ENCODE measurements at regions not wholly inside any gene's neighbourhood (a gene's known extent, or its start where the extent isn't known, plus 50 kb on each side); places are given as distances from the start of the nearest gene placed in this dataset.

DNA sequence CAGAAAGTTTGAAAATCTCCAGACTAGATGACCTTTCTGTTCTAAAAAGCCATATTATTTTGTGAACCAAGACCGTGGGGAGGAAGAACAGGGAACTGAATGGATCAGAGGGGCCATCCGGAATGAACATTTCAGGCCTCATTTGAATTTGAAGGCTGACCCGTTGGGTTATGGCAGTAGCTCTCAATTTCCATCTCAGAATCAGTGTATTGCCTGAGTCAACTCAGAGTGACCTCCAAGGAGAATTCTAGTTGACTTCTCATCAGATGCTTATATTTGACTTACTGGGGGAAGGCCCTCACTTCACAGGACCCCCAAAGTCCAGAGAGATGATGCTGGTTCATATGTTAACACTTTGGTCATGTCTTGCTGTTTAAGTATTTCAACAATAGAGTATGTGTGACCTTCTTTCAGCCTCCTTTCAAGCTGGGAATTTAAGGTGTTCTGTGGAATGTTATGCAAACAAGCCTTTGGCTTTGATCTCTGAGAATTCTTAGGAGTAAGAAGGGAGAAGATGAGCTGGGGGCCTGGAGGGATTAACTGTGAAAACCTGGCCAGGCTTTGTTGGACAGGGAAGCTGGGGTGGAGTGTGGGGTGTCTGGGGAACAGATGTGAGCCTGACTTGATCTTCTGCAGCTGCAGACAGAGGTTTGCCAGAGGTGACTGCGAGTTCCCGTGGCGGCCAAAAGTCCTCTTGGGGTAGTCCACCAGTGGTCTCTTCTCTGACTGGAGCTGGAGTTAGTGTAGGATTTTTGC lies 111.2 kb upstream of the RGMA start:
- no peak for DNase-seq (ENCODE audit: low read depth)

DNA sequence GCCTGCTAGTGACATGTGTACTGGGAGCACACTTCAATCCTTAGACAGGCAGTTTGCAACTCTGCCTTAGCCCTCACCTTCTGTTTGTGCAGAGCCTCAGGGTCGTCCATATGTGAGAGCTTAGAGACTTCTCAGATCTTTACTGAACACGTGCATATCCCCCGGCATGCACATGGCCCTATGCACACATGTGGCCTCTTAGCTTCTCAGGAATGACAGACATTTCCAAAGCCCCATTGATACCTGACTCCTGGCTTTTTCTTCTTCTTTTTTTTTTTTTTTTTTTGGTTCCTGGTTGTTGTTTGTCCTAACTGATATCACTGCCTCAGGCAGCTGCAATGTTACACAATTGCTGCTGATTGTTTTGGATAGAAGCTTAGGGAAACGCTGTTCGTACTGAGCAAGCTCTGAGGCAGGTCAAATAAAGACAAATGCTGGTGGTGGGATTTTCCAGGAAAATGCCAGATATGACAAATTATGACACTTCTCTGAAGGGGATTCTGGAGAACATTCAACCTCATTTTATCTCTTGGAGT lies 107.2 kb upstream of the RGMA start:
- no peak for DNase-seq (ENCODE audit: low read depth)

DNA sequence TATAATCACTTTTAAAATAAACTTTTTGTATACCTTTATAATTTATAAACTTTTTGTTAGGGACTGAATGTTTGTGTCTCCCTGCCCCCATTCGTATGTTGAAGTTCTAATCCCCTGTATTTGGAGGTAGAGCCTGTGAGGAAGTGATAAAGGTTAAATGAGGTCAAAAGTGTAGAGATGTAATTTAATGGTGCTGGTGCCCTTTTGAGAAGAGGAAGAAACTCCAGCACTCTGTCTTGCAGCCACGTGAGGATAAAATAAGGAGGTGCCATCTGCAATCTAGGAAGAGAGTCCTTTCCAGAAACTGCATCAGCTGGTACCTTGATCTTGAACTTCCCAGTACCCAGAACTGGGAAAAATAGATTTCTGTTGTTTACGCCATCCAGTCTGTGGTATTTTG lies 106.1 kb upstream of the RGMA start:
- DNase-seq (ENCODE audit: low read depth): no peak

DNA sequence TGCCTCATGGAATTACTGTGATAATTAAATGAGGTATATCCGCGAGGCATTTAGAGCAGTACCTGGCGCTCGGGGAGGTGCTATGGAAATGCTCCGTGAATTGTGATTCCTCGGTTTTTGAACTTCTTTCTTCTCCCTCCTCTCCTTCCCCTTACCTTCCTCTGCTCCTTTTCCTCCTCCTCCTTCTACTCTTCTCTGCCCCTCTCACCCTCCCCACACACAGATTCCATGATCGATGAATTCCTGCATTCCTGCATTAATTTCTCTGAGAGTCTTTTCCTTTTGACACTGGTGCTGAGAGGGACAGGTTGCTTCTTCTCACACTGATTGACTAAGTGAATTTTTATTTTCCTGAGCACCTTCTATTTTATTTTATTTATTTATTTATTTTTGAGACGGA lies 101.2 kb upstream of the RGMA start:
- no peak for DNase-seq (ENCODE audit: low read depth)

DNA sequence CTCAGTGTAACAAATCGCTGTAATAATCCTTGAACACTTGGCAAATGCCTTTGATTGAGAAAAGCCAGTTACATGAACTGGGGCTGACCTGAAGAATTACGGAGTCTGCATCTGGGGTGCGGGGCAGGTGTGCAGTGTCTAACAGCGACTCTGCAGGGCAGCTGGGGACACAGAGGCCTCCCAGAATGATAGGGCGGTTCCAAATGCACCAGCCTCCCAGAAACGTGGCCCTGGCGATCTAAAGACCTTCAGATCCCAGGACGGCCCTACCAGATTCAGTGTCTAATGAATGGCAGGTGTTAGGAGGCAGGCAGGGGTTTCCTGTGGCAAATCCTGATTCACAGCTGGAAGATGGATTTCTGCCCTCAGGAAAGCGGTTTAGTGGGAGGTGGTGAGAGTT lies 100.5 kb upstream of the RGMA start:
- no peak for DNase-seq (ENCODE audit: low read depth)

DNA sequence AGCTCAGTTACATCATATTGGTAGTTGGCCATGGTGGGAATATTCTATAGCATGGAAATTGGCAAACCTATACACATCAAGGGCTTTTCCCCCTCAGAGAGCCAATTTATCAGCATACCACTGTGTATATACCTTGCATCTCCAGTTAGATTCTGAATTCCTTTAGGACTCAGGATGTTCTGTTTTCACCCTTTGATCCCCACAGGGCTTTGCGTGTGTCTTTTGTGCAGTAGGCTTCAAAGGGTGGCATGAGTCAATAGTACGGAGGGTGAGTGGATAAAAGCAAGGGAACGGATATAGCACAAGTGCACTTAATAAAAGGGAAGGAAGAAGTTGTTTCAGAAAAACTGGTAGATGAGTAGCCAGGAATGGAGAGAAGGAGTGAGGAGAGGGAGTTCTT lies 99.2 kb upstream of the RGMA start:
- DNase-seq (ENCODE audit: low read depth): no peak

DNA sequence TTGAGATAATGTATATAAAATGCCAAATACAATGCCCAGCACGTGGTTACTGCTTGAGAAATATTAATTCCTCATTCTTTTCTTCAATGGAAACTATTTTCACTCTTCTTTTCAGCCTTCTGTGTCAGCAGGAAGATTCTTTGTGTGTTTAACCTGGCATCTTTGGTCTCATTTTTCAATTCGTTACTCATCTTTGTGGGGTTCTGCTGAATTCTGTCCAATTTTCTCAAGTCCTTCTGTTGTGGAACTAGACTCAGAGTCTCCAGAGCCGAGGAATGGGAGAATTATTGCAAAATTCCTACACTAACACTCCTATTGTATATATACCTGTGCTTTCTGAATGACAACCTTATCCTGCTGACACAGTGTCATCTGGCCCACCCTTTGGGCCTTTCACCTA lies 96.8 kb upstream of the RGMA start:
- DNase-seq (ENCODE audit: low read depth): no peak

DNA sequence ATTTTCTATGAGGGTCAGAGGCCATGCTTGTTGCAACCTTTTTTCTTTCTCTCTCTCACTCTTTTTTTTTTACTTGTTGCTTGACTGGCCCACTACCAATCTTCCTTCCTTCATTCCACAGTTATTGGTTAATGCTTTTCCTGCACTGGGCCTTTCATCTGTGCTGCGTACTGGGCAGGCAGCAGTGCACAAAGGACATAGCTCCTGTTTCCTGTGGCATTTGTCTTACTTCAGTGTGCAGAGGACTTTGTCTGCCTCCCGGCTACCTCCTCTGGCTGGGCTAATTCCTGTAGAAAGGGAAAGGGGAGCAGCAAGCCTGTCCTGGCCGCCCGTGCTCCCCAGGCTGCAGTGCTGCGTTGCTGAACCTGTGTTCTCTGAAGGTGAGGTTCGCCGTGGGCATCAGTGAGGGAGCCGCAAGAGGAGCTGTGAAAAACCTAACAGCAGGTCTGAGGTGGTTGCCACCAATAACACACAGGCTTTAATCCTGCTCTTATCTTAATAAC lies 93.7 kb upstream of the RGMA start:
- no peak for DNase-seq (ENCODE audit: low read depth)

GRCh38 chr15:93180656-93181055 lies 91.6 kb upstream of the RGMA start:
- DNase-seq (ENCODE audit: low read depth): no peak

- no peak for DNase-seq (ENCODE audit: low read depth)
Observed at GRCh38 chr15:93180128-93180527, 91.1 kb upstream of the RGMA start.

- DNase-seq (ENCODE audit: low read depth): no peak
Observed at GRCh38 chr15:93179700-93180102, 90.7 kb upstream of the RGMA start.

- no peak for DNase-seq (ENCODE audit: low read depth)
Observed at GRCh38 chr15:93179072-93179471, 90.1 kb upstream of the RGMA start.

DNA sequence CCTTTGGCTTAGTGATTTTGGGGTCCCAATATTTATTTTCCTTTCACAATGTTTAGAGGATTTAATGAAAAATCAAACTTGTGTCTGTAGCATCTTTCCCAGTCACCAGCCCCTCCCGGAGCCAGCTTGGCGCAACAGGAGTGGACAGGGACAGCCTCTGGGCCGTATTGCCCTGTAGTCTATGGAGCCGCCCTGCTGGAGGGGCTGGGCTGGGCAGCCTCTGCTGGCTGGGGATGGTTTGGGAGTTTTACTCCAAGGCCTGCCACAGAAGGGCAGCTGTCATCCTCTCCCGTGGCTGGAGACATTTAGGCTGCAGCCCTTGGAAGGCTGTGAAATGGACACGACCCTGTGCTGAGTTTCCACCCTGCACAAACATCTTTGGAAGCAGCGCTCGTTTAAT lies 89.4 kb upstream of the RGMA start:
- DNase-seq (ENCODE audit: low read depth): no peak

- no peak for DNase-seq (ENCODE audit: low read depth)
Observed at GRCh38 chr15:93176065-93176464, 87.1 kb upstream of the RGMA start.

GRCh38 chr15:93174836-93175235 lies 85.8 kb upstream of the RGMA start:
- DNase-seq (ENCODE audit: low read depth): no peak

GRCh38 chr15:93173369-93173768 lies 84.4 kb upstream of the RGMA start:
- DNase-seq (ENCODE audit: low read depth): no peak

- no peak for DNase-seq (ENCODE audit: low read depth)
Observed at GRCh38 chr15:93171476-93171875, 82.5 kb upstream of the RGMA start.

DNA sequence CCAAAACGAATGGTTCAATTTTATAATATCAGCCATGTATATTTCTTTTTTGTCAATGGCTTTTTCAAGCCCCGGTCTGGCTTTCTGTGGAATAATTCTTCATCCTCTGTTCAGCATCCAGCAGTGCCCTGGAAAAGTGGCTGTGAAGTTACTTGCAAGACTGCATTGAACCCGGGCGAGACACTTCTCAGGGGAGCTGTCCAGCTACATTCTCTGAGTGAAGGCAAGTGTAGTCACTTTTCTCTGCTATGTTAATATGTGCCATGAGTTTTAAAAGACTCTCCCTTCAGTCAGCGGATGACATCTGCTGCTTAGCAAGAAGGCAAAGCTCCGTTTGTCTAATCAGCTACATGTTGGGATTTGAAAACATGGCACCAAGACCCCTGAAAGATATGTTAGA lies 81.3 kb upstream of the RGMA start:
- DNase-seq (ENCODE audit: low read depth): no peak

DNA sequence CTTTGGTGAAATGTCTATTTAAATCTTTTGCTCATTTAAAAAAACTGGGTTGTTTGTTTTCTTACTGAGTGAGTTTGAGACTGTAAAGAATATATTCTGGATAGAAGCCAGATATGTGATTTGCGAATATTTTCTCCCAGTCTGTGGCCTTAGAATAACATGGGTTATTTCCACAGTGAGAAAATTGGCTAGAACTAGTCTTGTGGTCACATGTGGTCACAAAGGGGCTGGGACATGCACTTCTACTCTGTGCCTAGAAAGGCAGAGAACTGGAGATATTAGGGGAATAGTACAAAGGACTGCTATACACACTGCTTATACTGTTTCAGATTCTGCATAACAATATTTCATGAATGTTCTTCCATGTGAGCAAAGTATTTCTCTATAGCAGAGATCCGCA lies 79.9 kb upstream of the RGMA start:
- no peak for DNase-seq (ENCODE audit: low read depth)

GRCh38 chr15:93167291-93167690 lies 78.3 kb upstream of the RGMA start:
- no peak for DNase-seq (ENCODE audit: low read depth)

DNA sequence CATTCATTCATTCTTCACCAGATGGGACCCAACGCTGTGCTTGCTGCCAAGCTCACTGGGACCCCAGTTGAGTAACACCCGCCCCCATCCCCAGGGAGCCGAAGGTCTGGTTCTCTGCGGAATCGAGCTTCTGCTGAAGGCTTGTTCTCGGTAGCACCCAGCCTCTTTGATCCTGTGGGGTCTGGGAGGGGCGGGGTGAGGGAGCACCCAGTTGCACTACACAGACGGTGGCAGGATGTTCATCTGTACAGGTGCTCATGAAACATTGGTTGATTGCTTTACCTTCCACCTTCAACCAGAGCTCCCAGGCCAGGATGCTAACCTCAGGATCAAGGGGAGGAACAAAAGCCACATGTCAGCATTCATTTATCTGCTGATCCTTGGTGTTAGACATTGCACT lies 77.7 kb upstream of the RGMA start:
- DNase-seq (ENCODE audit: low read depth): no peak

DNA sequence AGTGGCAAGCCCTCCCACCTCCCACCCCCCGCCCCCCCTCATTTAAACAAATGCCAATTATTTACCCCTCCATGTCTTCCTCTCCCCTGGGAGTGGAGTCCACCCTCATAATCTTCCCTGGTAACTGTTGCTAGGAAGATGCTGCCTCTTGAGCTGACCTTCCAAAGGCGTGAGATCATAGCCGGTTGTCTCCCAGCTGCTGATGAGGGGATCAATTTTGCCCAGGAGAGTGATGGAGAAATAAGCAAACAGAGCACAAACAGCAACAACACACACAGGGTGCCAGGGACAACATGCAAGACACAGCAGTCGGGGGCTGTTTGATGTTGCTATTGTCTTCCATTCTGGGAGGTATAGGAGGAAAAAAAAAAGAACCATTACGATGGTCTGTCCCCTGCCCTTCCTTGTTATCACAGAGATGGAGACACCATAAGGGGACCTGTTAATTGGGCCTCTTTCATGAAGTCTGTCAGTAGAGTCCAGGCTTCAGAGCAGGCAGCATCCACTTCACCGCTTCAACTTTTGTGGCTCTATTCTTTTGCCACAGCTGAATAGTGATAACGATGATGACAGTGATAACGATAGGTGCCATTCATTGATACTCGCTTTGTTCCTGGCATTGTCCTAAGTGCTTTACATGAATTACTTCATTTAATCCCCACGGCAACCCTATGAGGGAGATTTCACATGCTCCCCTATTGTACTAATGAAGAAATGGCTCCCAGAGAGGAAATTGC lies 76.9 kb upstream of the RGMA start:
- DNase-seq (ENCODE audit: low read depth): no peak

- no peak for DNase-seq (ENCODE audit: low read depth)
Observed at GRCh38 chr15:93164409-93164808, 75.4 kb upstream of the RGMA start.

All from CMK (cell line).